ENCODE measurements at regions not wholly inside any gene's neighbourhood (a gene's known extent, or its start where the extent isn't known, plus 50 kb on each side); places are given as distances from the start of the nearest gene placed in this dataset.

GRCh38 chr5:113692891-113693457 lies 179.5 kb downstream of the YTHDC2 start:
- ATAC-seq = no peak
- TF ChIP-seq SNAI2 (CRISPR knock-in tag; IDR thresholded peaks at IDR 0.05) (no peak), TOX (CRISPR knock-in tag; IDR thresholded peaks at IDR 0.05; ENCODE audit: borderline replicate concordance) (no peak), BACH2 (CRISPR knock-in tag; IDR thresholded peaks at IDR 0.05; ENCODE audit: borderline replicate concordance) (no peak), ISL1 (CRISPR knock-in tag; IDR thresholded peaks at IDR 0.05) (no peak), CSDC2 (CRISPR knock-in tag; IDR thresholded peaks at IDR 0.05) (no peak), ZFP3 (CRISPR knock-in tag; IDR thresholded peaks at IDR 0.05) (no peak), ARNTL (CRISPR knock-in tag; IDR thresholded peaks at IDR 0.05; ENCODE audit: borderline replicate concordance, low read depth) (no peak), RARB (CRISPR knock-in tag; IDR thresholded peaks at IDR 0.05) (no peak), ZNF8 (CRISPR knock-in tag; IDR thresholded peaks at IDR 0.05) (no peak), OSR1 (CRISPR knock-in tag; IDR thresholded peaks at IDR 0.05) (no peak), ZC3H10 (CRISPR knock-in tag; IDR thresholded peaks at IDR 0.05) (no peak), GLIS3 (CRISPR knock-in tag; IDR thresholded peaks at IDR 0.05) (no peak), ZNF70 (CRISPR knock-in tag; IDR thresholded peaks at IDR 0.05) (no peak), TCF4 (CRISPR knock-in tag; IDR thresholded peaks at IDR 0.05; ENCODE audit: borderline replicate concordance) (no peak), PPARA (CRISPR knock-in tag; IDR thresholded peaks at IDR 0.05; ENCODE audit: borderline replicate concordance) (no peak)

DNA sequence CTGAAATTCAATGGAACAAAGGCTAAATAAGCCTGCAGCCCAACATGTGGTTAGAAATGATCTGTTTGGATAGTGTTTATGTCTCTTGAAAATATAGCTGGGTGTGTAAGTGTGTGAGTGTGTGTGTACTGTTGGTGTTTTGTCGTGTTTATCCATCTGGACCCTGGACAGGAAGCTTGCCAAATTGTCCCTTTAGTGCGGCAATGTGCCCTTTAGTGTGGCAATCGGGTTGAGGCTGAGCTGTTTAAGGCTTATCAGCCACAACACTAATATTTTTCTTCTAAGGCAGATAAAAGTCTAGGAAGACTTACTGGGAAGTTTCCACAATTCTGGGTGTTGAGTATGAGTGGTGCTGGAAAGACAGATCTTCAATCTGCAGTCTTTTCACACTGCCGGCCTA lies 180.2 kb downstream of the YTHDC2 start:
- ATAC-seq = no peak
- no peak for TF ChIP-seq BACH2 (CRISPR knock-in tag; IDR thresholded peaks at IDR 0.05; ENCODE audit: borderline replicate concordance)
- no peak for TF ChIP-seq TCF4 (CRISPR knock-in tag; IDR thresholded peaks at IDR 0.05; ENCODE audit: borderline replicate concordance)
- TF ChIP-seq CREB5 (CRISPR knock-in tag; IDR thresholded peaks at IDR 0.05; ENCODE audit: low read depth) = no peak
- no peak for TF ChIP-seq SNAI2 (CRISPR knock-in tag; IDR thresholded peaks at IDR 0.05)
- TF ChIP-seq, protein P1, sequence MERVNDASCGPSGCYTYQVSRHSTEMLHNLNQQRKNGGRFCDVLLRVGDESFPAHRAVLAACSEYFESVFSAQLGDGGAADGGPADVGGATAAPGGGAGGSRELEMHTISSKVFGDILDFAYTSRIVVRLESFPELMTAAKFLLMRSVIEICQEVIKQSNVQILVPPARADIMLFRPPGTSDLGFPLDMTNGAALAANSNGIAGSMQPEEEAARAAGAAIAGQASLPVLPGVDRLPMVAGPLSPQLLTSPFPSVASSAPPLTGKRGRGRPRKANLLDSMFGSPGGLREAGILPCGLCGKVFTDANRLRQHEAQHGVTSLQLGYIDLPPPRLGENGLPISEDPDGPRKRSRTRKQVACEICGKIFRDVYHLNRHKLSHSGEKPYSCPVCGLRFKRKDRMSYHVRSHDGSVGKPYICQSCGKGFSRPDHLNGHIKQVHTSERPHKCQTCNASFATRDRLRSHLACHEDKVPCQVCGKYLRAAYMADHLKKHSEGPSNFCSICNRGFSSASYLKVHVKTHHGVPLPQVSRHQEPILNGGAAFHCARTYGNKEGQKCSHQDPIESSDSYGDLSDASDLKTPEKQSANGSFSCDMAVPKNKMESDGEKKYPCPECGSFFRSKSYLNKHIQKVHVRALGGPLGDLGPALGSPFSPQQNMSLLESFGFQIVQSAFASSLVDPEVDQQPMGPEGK (CRISPR knock-in tag; IDR thresholded peaks at IDR 0.05; ENCODE audit: borderline replicate concordance) = no peak
- no peak for TF ChIP-seq ISL1 (CRISPR knock-in tag; IDR thresholded peaks at IDR 0.05)
- no peak for TF ChIP-seq ZNF70 (CRISPR knock-in tag; IDR thresholded peaks at IDR 0.05)
- TF ChIP-seq TSHZ2 (CRISPR knock-in tag; IDR thresholded peaks at IDR 0.05) = no peak
- TF ChIP-seq POU6F1 (CRISPR knock-in tag; IDR thresholded peaks at IDR 0.05; ENCODE audit: borderline replicate concordance, low read depth) = no peak
- TF ChIP-seq TOX (CRISPR knock-in tag; IDR thresholded peaks at IDR 0.05; ENCODE audit: borderline replicate concordance) = no peak
- no peak for TF ChIP-seq ZFP30 (CRISPR knock-in tag; IDR thresholded peaks at IDR 0.05)
- no peak for TF ChIP-seq CSDC2 (CRISPR knock-in tag; IDR thresholded peaks at IDR 0.05)

DNA sequence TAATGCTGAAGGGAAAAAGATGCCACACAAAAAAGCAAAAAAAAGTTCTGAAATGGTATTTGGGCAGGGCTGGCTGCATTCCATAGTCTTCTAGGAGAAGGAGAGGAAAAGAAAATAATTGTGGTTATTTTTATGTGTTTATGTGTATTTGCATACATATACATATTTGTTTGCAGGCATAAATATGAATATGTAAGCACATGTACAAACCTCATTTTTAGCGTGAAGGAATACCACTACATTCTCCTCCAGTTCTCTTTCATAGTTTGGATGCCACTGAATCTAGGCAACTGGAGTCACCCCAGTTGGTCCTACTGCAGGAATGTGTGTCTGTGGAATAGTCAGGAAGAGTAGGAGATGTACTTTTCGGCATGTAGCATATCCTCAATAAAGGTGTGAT lies 181.1 kb downstream of the YTHDC2 start:
- no peak for ATAC-seq
- TF ChIP-seq PPARA (CRISPR knock-in tag; IDR thresholded peaks at IDR 0.05; ENCODE audit: borderline replicate concordance) = no peak
- no peak for TF ChIP-seq ZC3H10 (CRISPR knock-in tag; IDR thresholded peaks at IDR 0.05)
- TF ChIP-seq, protein P2, sequence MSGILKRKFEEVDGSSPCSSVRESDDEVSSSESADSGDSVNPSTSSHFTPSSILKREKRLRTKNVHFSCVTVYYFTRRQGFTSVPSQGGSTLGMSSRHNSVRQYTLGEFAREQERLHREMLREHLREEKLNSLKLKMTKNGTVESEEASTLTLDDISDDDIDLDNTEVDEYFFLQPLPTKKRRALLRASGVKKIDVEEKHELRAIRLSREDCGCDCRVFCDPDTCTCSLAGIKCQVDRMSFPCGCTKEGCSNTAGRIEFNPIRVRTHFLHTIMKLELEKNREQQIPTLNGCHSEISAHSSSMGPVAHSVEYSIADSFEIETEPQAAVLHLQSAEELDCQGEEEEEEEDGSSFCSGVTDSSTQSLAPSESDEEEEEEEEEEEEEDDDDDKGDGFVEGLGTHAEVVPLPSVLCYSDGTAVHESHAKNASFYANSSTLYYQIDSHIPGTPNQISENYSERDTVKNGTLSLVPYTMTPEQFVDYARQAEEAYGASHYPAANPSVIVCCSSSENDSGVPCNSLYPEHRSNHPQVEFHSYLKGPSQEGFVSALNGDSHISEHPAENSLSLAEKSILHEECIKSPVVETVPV (CRISPR knock-in tag; IDR thresholded peaks at IDR 0.05) = no peak
- TF ChIP-seq CREB5 (CRISPR knock-in tag; IDR thresholded peaks at IDR 0.05; ENCODE audit: low read depth) = no peak
- TF ChIP-seq OSR1 (CRISPR knock-in tag; IDR thresholded peaks at IDR 0.05) = no peak
- TF ChIP-seq ZFP30 (CRISPR knock-in tag; IDR thresholded peaks at IDR 0.05) = no peak
- TF ChIP-seq ZNF8 (CRISPR knock-in tag; IDR thresholded peaks at IDR 0.05) = no peak
- TF ChIP-seq ZFP3 (CRISPR knock-in tag; IDR thresholded peaks at IDR 0.05) = no peak
- TF ChIP-seq POU6F1 (CRISPR knock-in tag; IDR thresholded peaks at IDR 0.05; ENCODE audit: borderline replicate concordance, low read depth) = no peak
- TF ChIP-seq, protein P1 (CRISPR knock-in tag; IDR thresholded peaks at IDR 0.05; ENCODE audit: borderline replicate concordance) = no peak

Data from SK-N-SH treated with all-trans-retinoic acid at 6 μM for 48 hours (cell line).